ENCODE measurements at regions not wholly inside any gene's neighbourhood (a gene's known extent, or its start where the extent isn't known, plus 50 kb on each side); places are given as distances from the start of the nearest gene placed in this dataset.

GRCh38 chr13:70375718-70376117 lies 267.5 kb upstream of the KLHL1 start:
- peak; percentile 53 for DNase-seq (ENCODE audit: low read depth)
- H3K4me3 ChIP-seq (ENCODE audit: low read length) = no peak overlapping the region
- no peak for TF ChIP-seq CTCF (conservative IDR thresholded peaks at IDR 0.05; ENCODE audit: low read depth, low read length)

- TF ChIP-seq CTCF (conservative IDR thresholded peaks at IDR 0.05; ENCODE audit: low read depth, low read length) = no peak
- no peak overlapping the region for H3K4me3 ChIP-seq (ENCODE audit: low read length)
- DNase-seq (ENCODE audit: low read depth) = no peak
Observed at GRCh38 chr13:70370924-70371323, 262.7 kb upstream of the KLHL1 start.

GRCh38 chr13:70366720-70367119 lies 258.5 kb upstream of the KLHL1 start:
- no peak for DNase-seq (ENCODE audit: low read depth)
- no peak overlapping the region for H3K4me3 ChIP-seq (ENCODE audit: low read length)
- no peak for TF ChIP-seq CTCF (conservative IDR thresholded peaks at IDR 0.05; ENCODE audit: low read depth, low read length)

GRCh38 chr13:70363991-70364390 lies 255.7 kb upstream of the KLHL1 start:
- no peak for DNase-seq (ENCODE audit: low read depth)
- H3K4me3 ChIP-seq (ENCODE audit: low read length) = no peak overlapping the region
- TF ChIP-seq CTCF (conservative IDR thresholded peaks at IDR 0.05; ENCODE audit: low read depth, low read length) = no peak

- no peak overlapping the region for H3K4me3 ChIP-seq (ENCODE audit: low read length)
- no peak for TF ChIP-seq CTCF (conservative IDR thresholded peaks at IDR 0.05; ENCODE audit: low read depth, low read length)
- DNase-seq (ENCODE audit: low read depth) = no peak
Observed at GRCh38 chr13:70362820-70363570, 254.7 kb upstream of the KLHL1 start.

GRCh38 chr13:70357031-70357430 lies 248.8 kb upstream of the KLHL1 start:
- TF ChIP-seq CTCF (conservative IDR thresholded peaks at IDR 0.05; ENCODE audit: low read depth, low read length) = no peak
- H3K4me3 ChIP-seq (ENCODE audit: low read length) = no peak overlapping the region
- DNase-seq (ENCODE audit: low read depth) = no peak

GRCh38 chr13:70353096-70353495 lies 244.8 kb upstream of the KLHL1 start:
- peak; percentile 30 for TF ChIP-seq CTCF (conservative IDR thresholded peaks at IDR 0.05; ENCODE audit: low read depth, low read length)
- DNase-seq (ENCODE audit: low read depth) = no peak

More at GRCh38 chr13:70353096-70353495, 244.8 kb upstream of the KLHL1 start:
- no peak overlapping the region for H3K4me3 ChIP-seq (ENCODE audit: low read length)

Data from retinal pigment epithelial cell (primary cell).